ENCODE measurements at regions not wholly inside any gene's neighbourhood (a gene's known extent, or its start where the extent isn't known, plus 50 kb on each side); places are given as distances from the start of the nearest gene placed in this dataset.

GRCh38 chr12:130017591-130018449 is 114.0 kb upstream of the TMEM132D start:
- no peak for DNase-seq

GRCh38 chr12:130018614-130019013 is 114.8 kb upstream of the TMEM132D start:
- no peak for DNase-seq

GRCh38 chr12:130026608-130027176 is 122.9 kb upstream of the TMEM132D start:
- peak; percentile 41 for DNase-seq

GRCh38 chr12:130027798-130028197 is 124.0 kb upstream of the TMEM132D start:
- no peak for DNase-seq

GRCh38 chr12:130029151-130029550 is 125.3 kb upstream of the TMEM132D start:
- DNase-seq: no peak

GRCh38 chr12:130031041-130031440 is 127.2 kb upstream of the TMEM132D start:
- DNase-seq: no peak

GRCh38 chr12:130031571-130032189 is 127.9 kb upstream of the TMEM132D start:
- DNase-seq: peak; percentile 79

- no peak for DNase-seq
These were observed 120.1 kb upstream of the FZD10 start for GRCh38 chr12:130041983-130042812.

GRCh38 chr12:130043685-130044406 is 118.4 kb upstream of the FZD10 start:
- no peak for DNase-seq

GRCh38 chr12:130044991-130045621 is 117.2 kb upstream of the FZD10 start:
- no peak for DNase-seq

GRCh38 chr12:130049666-130050065 is 112.6 kb upstream of the FZD10 start:
- peak; percentile 3 for DNase-seq

- no peak for DNase-seq
These were observed 110.4 kb upstream of the FZD10 start for GRCh38 chr12:130051900-130052299.

GRCh38 chr12:130053651-130054069 is 108.6 kb upstream of the FZD10 start:
- DNase-seq: no peak

- DNase-seq: no peak
These were observed 107.5 kb upstream of the FZD10 start for GRCh38 chr12:130054803-130055202.

- DNase-seq: no peak
These were observed 103.3 kb upstream of the FZD10 start for GRCh38 chr12:130058926-130059472.

GRCh38 chr12:130063866-130064265 is 98.4 kb upstream of the FZD10 start:
- no peak for DNase-seq

- DNase-seq: no peak
These were observed 97.3 kb upstream of the FZD10 start for GRCh38 chr12:130064999-130065398.

GRCh38 chr12:130066742-130067141 is 95.5 kb upstream of the FZD10 start:
- DNase-seq: no peak

GRCh38 chr12:130068741-130069140 is 93.5 kb upstream of the FZD10 start:
- no peak for DNase-seq

GRCh38 chr12:130070126-130070611 is 92.1 kb upstream of the FZD10 start:
- no peak for DNase-seq

- no peak for DNase-seq
These were observed 88.5 kb upstream of the FZD10 start for GRCh38 chr12:130073721-130074120.

Measured in OCI-M1 (cell line).